NCI-H146 treated with DMSO at 0.1 percent for 48 hours (cell line): ENCODE measurements at regions not wholly inside any gene's neighbourhood (a gene's known extent, or its start where the extent isn't known, plus 50 kb on each side); places are given as distances from the start of the nearest gene placed in this dataset.

Source experiments
- DNase-seq: peaks from one replicate; lab custom pipeline; 2025; ENCODE audit not compliant: unreplicated experiment; lab: John Stamatoyannopoulos, UW

DNA sequence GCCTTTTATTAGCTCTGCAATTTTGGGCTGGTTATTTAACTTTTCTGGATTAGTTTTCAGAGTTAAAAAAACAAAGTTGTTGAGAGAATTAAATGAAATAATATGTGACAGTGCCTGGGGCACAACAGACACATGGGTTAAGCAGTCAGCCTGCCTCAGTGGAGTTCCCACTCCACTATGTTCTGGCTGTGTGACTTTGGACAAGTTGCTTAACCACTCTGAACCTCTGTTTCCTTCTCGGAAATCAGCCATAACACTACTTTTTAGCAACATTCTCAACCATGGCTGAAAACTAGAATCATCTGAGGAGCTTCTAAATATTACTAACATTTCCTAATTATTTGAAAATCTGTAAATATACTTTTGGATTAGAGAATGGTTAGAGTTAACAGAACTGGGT is 56.5 kb upstream of the SLC6A11 start:
- no peak for DNase-seq

DNA sequence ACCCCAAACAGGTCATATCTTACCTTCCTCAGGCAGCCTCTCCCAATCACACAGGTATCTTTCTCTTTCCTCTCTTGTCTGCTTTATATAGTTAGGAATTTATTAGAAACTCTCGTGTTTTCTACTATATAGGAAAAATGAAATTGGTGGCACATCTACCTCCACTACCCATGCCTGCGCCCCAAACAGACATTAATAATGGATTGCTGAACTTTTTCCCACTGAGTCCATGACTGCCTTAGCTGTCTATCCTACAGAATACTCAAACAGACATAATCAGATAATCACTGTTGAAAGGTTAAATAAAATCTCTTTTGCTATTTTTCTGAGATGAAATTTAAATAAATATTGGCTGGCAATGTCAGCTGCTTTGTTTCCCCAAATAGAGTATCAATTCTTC is 55.8 kb upstream of the SLC6A11 start:
- DNase-seq: no peak

DNA sequence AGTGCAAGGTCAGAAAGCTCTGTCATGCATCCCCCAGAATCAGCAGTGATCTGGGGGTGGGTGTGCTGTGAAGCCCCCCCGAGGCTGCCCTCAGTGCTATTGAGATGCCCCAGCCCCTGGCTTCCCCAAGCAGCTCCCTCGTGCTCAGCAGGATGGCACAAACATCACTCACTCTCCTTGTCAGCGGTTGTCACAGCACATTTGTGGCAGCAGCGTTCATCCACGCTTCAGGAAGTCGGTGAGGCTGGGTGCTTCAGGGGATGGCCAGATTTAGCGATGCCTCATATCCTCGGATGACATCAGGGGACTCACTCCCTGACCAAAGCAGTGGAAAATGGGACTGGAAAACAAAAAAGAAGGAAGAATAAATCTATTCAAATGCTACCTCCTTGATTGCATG is 54.4 kb upstream of the SLC6A11 start:
- no peak for DNase-seq

DNA sequence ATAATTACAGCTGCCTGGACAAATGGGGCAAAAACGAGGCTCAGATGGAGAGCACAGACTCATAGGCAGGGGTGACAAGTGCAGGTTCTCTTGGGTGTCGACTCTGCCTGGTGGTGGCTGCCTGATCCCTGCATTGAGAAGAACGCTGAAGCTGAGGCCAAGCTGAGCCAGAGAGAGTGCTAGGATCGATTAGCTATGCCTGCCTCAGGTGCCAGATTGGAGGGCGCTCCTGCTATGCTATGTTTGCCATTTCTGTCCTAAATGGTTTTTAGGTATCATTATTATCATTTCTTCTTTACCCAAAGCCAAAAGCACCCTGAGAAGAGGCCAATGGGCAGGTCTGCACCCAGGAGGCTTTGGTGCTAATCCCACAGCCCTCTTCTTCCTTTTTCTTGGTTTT is 53.9 kb upstream of the SLC6A11 start:
- no peak for DNase-seq

DNA sequence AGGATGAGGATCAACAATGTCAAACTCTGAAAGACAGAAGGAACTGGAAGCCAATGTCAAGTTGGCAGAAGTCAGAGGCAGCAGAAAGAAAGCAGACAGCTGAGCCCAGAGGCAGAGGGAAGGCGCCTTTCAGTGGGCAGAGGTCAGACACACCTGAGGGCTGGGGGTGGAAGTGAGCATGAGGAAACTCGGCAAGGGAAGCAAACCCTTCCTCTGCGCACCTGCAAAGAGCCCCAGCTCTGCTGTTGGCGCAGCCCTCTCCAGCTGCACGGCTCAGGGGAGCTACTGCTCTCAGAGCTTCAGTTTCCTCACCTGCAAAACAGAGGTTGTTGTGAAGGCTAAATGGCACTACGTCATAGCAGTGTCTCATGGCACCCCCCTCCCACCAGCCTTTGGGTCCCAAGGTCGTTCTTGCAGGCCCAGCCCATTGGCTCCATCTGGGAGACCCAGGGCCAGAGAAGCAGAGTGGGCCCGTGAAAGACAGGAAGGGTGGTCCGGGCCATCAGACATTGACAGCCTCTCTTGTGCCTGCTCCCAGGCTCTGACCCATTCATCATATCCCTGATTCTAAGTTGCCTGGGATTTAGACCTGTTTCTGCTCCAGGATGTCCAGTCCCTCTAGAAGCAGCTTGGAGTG is 53.3 kb upstream of the SLC6A11 start:
- no peak for DNase-seq

DNA sequence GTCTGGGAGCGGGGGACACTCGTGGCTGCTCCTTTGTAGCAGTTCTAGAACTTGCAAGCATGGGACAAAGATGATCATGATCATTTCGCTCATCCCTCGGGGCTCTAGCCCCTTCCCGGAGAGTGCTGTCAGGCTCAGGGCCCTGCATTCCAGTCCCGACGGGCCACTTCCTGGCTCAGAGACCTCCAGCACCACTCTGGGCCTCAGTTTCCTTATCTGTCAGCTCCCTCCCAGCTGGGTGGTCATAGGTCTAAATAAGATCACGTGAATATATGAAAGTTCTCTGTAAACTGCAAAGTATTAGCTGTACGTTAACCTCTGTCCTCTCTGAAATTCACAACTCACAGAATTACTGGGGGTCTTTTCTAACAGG is 52.8 kb upstream of the SLC6A11 start:
- DNase-seq: no peak

DNA sequence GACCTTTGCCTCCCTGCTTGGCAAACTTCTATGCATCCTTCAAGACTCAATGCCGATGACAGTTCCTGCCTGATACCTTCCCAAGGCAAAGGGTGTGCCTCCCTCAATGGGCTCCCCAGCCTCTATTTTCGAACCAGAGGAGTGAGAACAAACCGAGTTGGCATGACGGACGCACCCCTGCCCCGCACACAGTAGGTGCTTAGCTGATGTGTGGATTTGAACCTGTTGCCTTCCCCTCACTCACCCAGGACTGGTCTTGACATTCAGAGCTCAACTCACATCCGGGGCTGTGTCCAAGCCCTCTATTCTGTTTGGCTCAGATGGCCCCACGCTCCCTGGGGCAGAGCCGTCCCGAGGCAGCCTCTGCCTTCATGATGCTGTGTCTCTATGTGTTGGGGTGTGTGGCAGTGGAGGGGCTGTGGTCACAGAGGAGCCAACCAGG is 52.2 kb upstream of the SLC6A11 start:
- no peak for DNase-seq

DNA sequence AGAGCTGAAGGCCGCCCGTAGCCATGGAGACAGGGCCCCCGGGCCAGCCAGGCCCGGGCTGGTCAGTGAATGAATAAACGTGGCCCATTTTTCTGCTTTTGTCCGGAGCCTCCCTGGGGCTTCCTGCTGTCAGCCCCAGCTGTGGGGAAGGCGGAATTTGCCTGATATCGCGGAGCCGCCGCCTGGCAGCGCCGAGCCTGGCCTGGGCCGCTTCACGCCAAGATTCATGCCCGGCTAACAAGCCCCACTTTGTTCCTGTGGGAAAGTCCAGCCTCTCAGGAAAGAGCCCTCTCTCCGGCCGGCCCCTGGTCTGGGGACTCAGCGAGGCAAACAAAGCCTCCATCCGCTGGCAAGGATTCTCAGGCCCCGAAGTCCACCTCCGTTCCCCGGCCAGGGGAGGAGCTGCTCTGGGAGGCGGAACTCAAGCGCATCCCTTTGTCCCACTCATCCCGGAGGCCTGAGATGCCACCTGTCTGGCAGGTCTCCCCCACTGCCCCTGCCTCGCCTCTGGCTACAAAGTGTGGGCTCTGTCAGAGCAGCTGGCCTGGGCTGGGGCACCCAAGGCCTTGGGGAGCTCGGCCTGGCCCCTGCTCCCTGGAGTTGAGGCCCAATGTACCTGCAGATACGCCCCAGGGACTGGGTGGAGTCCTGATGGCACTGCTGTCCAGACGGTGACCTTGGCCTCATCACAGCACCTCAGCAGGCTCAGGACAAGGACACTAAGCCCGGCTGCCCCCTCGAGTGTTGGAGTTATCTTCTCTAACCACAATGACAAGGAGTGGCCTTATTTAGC is 51.6 kb upstream of the SLC6A11 start:
- DNase-seq: no peak

DNA sequence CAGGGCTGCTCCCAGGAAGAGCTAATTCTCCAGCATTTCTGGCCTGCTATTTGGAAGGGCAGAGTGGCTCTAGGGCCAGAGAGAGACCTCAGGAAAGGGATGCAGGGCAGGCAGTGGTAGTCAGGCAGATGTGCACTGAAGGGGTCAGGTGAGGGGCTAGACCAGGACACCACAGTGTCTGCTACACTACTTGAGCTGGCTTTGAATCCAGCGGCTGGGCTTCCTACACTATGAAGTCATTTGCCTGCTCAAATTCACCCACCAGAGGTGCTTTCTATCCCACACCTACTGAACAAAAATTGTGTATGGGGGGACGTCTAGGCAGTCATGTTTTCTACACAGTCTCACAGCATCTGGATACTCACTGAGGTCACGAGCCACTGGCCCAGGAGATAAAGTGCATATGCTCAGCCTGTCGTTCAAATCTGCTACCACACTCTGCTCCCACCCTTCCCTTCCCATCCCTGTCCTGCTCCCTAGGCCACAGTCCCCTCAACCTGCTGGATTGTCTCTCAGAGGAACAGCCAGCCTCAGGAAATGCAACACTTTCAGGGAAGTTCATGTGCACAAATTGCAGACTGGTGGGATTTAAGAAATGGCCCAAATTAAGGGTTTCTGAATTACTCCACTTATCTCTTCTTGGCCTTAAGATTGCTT is 49.9 kb upstream of the SLC6A11 start:
- no peak for DNase-seq
